ENCODE measurements at regions not wholly inside any gene's neighbourhood (a gene's known extent, or its start where the extent isn't known, plus 50 kb on each side); places are given as distances from the start of the nearest gene placed in this dataset.

- no peak for TF ChIP-seq EZH2phosphoT487 (IDR thresholded peaks at IDR 0.05; ENCODE audit: insufficient read depth, low read depth)
- no peak for TF ChIP-seq EZH2 (IDR thresholded peaks at IDR 0.05; ENCODE audit: insufficient read depth, poor library complexity, severe bottlenecking)
Measured at GRCh38 chr9:104319198-104319597, 184.9 kb upstream of the OR13F1 start.
